IMR-90 (cell line): ENCODE measurements at regions not wholly inside any gene's neighbourhood (a gene's known extent, or its start where the extent isn't known, plus 50 kb on each side); places are given as distances from the start of the nearest gene placed in this dataset.

Source experiments
- CEBPB ChIP-seq: IDR thresholded peaks from 2 replicates; pipeline ENCODE4 v1.6.1; 2012; ENCODE audit warnings: low read depth, low read length, improper control_type of control experiment
- CHD1 ChIP-seq: IDR thresholded peaks from 2 replicates; pipeline ENCODE4 v1.6.1; 2012; ENCODE audit warnings: low read depth, low read length, improper control_type of control experiment
- CTCF ChIP-seq: conservative IDR thresholded peaks from 2 replicates; pipeline ENCODE4 v1.5.1; 2012; ENCODE audit warnings: mild to moderate bottlenecking, low read depth, low read length, improper control_type of control experiment
- ELK1 ChIP-seq: fragments of 150-350 bp; IDR thresholded peaks from 2 replicates; pipeline ENCODE4 v1.6.1; 2016; ENCODE audit warnings: low read depth, mild to moderate bottlenecking, low read length, moderate library complexity, borderline replicate concordance
- MAFK ChIP-seq: IDR thresholded peaks from 2 replicates; pipeline ENCODE4 v1.6.1; 2012; ENCODE audit warnings: low read depth, low read length, improper control_type of control experiment
- MAZ ChIP-seq: IDR thresholded peaks from 2 replicates; pipeline ENCODE4 v1.6.1; 2012; ENCODE audit warnings: low read depth, mild to moderate bottlenecking, low read length, improper control_type of control experiment, moderate library complexity, borderline replicate concordance
- MXI1 ChIP-seq: IDR thresholded peaks from 2 replicates; pipeline ENCODE4 v1.6.1; 2012; ENCODE audit warnings: low read depth, mild to moderate bottlenecking, low read length, moderate library complexity, borderline replicate concordance
- POLR2A ChIP-seq: IDR thresholded peaks from 2 replicates; pipeline ENCODE4 v1.6.1; 2012; ENCODE audit warnings: mild to moderate bottlenecking, low read depth, low read length
- RAD21 ChIP-seq: IDR thresholded peaks from 2 replicates; pipeline ENCODE4 v1.6.1; 2012; ENCODE audit warnings: low read length, improper control_type of control experiment
- RFX5 ChIP-seq: IDR thresholded peaks from 2 replicates; pipeline ENCODE4 v1.8.0; 2012; ENCODE audit warnings: low read depth, mild to moderate bottlenecking, low read length, moderate library complexity
- SMC3 ChIP-seq: fragments of 150-350 bp; IDR thresholded peaks from 2 replicates; pipeline ENCODE4 v1.6.1; 2016; ENCODE audit warnings: low read depth, mild to moderate bottlenecking, antibody characterized with exemption, low read length, moderate library complexity
- USF2 ChIP-seq: fragments of 150-350 bp; IDR thresholded peaks from 2 replicates; pipeline ENCODE4 v1.6.1; 2017; ENCODE audit warnings: mild to moderate bottlenecking, antibody characterized with exemption, low read length, low read depth

GRCh38 chr1:193438771-193439170, 252.4 kb upstream of the B3GALT2 start:
- TF ChIP-seq POLR2A: no peak
- TF ChIP-seq USF2: no peak
- TF ChIP-seq CTCF: no peak
- TF ChIP-seq CHD1: no peak
- TF ChIP-seq RAD21: no peak
- TF ChIP-seq CEBPB: no peak
- no peak for TF ChIP-seq ELK1
- no peak for TF ChIP-seq MAFK
- TF ChIP-seq RFX5: no peak
- TF ChIP-seq SMC3: no peak
- no peak for TF ChIP-seq MXI1
- no peak for TF ChIP-seq MAZ
